Neural progenitor cell (in vitro differentiated cells): ENCODE measurements at regions not wholly inside any gene's neighbourhood (a gene's known extent, or its start where the extent isn't known, plus 50 kb on each side); places are given as distances from the start of the nearest gene placed in this dataset.

ENCODE experiments used
- CTCF ChIP-seq: fragments of 200-600 bp; sonication (generic); IDR thresholded peaks from 2 replicates; pipeline ENCODE4 v1.5.1; 2017; ENCODE audit warnings: antibody characterized with exemption, mild to moderate bottlenecking
- EZH2 ChIP-seq: fragments of 200-600 bp; sonication (generic); IDR thresholded peaks from 2 replicates; pipeline ENCODE4 v1.6.1; 2017; ENCODE audit warnings: antibody characterized with exemption, mild to moderate bottlenecking, moderate library complexity

DNA sequence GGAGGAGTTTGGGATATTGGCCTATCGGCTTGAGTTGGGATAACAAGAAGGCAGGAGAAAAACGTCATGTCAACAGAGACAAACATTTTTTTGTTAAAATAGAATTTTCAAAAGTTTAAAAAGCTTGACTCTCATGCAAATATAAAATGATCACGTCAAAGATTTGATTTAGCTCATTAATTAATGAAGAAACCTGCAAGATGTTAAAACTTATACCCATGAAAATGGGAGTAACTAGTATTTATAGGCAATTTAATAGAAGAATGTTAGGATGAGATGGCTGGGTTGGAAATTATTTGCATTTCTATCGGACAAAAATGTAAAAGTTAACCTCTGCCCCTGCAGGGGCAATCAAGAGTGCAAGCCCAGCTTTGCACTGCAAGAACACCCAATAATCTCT is 184.6 kb upstream of the BCOR start:
- TF ChIP-seq EZH2 (no peak), CTCF (no peak)
